T-cell (primary cell): ENCODE measurements at regions not wholly inside any gene's neighbourhood (a gene's known extent, or its start where the extent isn't known, plus 50 kb on each side); places are given as distances from the start of the nearest gene placed in this dataset.

Source experiments
- ATAC-seq, 4 experiments: fragments of 200-7000 bp in 3 of 4; fragments of 150-1000 bp in 1 of 4; cut with Tn5 transposase; replicated peaks in 1 of 4; 1 replicate in 3 of 4; 2 replicates in 1 of 4; pipeline ENCODE4 v1.10.0; 2021; ENCODE audit warnings: moderate library complexity in 3 of 4, mild to moderate bottlenecking in 2 of 4, moderate number of reproducible peaks in 1 of 4
- CTCF ChIA-PET, 2 donors: fragments of 300-600 bp; sonication (Branson Sonifier 250); formaldehyde crosslinking; loops; one replicate each; lab custom pipeline; 2022; ENCODE audit warnings: antibody characterized with exemption in 2 of 2; lab: Charles Lee
- POLR2A ChIA-PET, 2 donors: fragments of 300-600 bp; sonication (Branson Sonifier 250); formaldehyde crosslinking; loops; one replicate each; lab custom pipeline; 2022; ENCODE audit warnings: antibody characterized with exemption in 2 of 2; lab: Charles Lee
- DNase-seq, 35 experiments: peaks; one replicate each; pipeline versions ENCODE4 v3.0.0 to v3.0.0-alpha.2; 2013 to 2023
- H3K27ac ChIP-seq: one replicate; pipeline ENCODE4 v1.5.1; 2013; ENCODE audit warnings: low read length
- H3K27me3 ChIP-seq, 2 experiments: replicated peaks in 1 of 2; 1 replicate in 1 of 2; 2 replicates in 1 of 2; pipeline versions ENCODE4 v1.6.1 to v1.7.0; 2013; ENCODE audit warnings: low read length in 1 of 2, mixed read lengths in 1 of 2; ENCODE audit not compliant: control insufficient read depth in 2 of 2, insufficient read depth in 2 of 2; ENCODE audit errors: extremely low read depth in 1 of 2
- H3K36me3 ChIP-seq, 2 donors: 1 replicate in 1 of 2; 2 replicates in 1 of 2; pipeline versions ENCODE4 v1.6.1 to v1.7.0; 2013; ENCODE audit warnings: low read length in 1 of 2; ENCODE audit not compliant: control insufficient read depth in 2 of 2, insufficient read depth in 1 of 2; ENCODE audit errors: extremely low read depth in 1 of 2
- H3K4me1 ChIP-seq, 2 experiments: 1 replicate in 1 of 2; 2 replicates in 1 of 2; pipeline versions ENCODE4 v1.6.1 to v1.7.0; 2013; ENCODE audit warnings: low read length in 2 of 2, mixed read lengths in 1 of 2; ENCODE audit not compliant: insufficient read depth in 2 of 2, control insufficient read depth in 1 of 2; ENCODE audit errors: extremely low read depth in 1 of 2
- H3K4me3 ChIP-seq, 2 donors: 1 replicate in 1 of 2; 2 replicates in 1 of 2; pipeline versions ENCODE4 v1.5.1 to v1.7.0; 2013; ENCODE audit warnings: mild to moderate bottlenecking in 2 of 2, low read length in 1 of 2, moderate library complexity in 1 of 2; ENCODE audit not compliant: control insufficient read depth in 1 of 2; ENCODE audit errors: extremely low read depth in 1 of 2
- H3K9me3 ChIP-seq: 2 replicates; pipeline ENCODE4 v1.7.0; 2013
- H3K27ac Mint-ChIP-seq, 2 donors: one replicate each; pipeline ENCODE4 v1.8.0; 2020 to 2021; ENCODE audit warnings: mild to moderate bottlenecking in 2 of 2, mixed read lengths in 2 of 2
- H3K27me3 Mint-ChIP-seq, 2 donors: one replicate each; pipeline ENCODE4 v1.8.0; 2021 to 2022; ENCODE audit warnings: mixed read lengths in 2 of 2
- H3K36me3 Mint-ChIP-seq: one replicate; pipeline ENCODE4 v1.8.0; 2021; ENCODE audit warnings: mixed read lengths
- H3K4me1 Mint-ChIP-seq, 3 donors: one replicate each; pipeline ENCODE4 v1.8.0; 2020 to 2022; ENCODE audit warnings: mixed read lengths in 3 of 3, mild to moderate bottlenecking in 1 of 3
- H3K4me3 Mint-ChIP-seq, 3 donors: one replicate each; pipeline ENCODE4 v1.8.0; 2020 to 2022; ENCODE audit warnings: mild to moderate bottlenecking in 3 of 3, mixed read lengths in 3 of 3, moderate library complexity in 3 of 3
- H3K9me3 Mint-ChIP-seq, 3 donors: one replicate each; pipeline ENCODE4 v1.8.0; 2020 to 2022; ENCODE audit warnings: mixed read lengths in 3 of 3
- WGBS: methylation state at CpG from one replicate; pipeline ENCODE4 v1.1.5; 2013; ENCODE audit warnings: missing lambda C conversion rate; ENCODE audit not compliant: insufficient coverage; 5-methylcytosine and 5-hydroxymethylcytosine counted together

DNA sequence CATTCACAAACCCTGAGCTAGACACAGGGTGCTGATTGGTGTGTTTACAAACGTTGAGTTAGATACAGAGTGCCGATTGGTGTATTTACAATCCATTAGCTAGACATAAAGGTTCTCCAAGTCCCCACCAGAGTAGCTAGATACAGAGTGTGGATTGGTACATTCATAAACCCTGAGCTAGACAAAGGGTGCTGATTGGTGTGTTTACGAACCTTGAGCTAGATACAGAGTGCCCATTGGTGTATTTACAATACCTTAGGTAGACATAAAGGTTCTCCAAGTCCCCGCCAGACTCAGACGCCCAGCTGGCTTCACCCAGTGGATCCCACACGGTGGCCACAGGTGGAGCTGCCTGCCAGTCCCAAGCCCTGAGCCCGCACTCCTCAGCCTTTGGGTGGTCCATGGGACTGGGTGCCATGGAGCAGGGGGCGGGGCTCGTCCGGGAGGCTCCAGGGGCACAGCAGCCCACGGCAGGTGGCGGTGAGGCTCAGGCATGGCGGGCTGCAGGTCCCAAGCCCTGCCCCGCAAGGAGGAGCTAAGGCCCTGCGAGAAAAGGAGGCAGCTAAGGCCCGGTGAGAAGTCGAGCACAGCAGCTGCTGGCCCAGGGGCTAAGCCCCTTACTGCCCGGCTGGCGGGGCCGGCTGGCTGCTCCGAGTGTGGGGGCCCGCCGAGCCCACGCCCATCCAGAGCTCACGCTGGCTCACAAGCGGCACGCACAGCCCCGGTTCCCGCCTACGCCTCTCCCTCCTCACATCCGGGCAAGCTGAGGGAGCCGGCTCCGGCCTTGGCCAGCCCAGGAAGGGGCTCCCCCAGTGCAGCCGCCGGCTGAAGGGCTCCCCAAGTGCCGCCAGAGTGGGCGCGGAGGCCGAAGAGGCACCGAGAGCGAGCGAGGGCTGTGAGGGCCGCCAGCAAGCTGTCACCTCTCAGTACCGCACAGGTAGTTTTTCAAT, 1039.2 kb upstream of the CDH9 start:
- DNase-seq, result no peak
- Histone ChIP-seq H3K27me3 (no peaks in the 10 kb centered on the region), H3K27ac (no peak overlapping the region), H3K4me3 (no peak overlapping the region), H3K4me1 (no peaks in the 10 kb centered on the region), H3K9me3 (no peaks in the 10 kb centered on the region), H3K36me3 (no peaks in the 10 kb centered on the region)
- no peaks in the 10 kb centered on the region for H3K27me3 Mint-ChIP-seq
- ChIA-PET CTCF (no interaction called here), POLR2A (no interaction called here)
- 89% methylated on average over 33 of the region's 44 CpGs for WGBS
- no peak for ATAC-seq
- no peaks in the 10 kb centered on the region for H3K4me1 Mint-ChIP-seq
- H3K9me3 Mint-ChIP-seq, result peaks cover 6 to 16% (median 13%) of the 10 kb centered on the region in 3 donors
- H3K4me3 Mint-ChIP-seq, result no peak overlapping the region
- no peaks in the 10 kb centered on the region for H3K36me3 Mint-ChIP-seq
- H3K27ac Mint-ChIP-seq, result no peak overlapping the region

DNA sequence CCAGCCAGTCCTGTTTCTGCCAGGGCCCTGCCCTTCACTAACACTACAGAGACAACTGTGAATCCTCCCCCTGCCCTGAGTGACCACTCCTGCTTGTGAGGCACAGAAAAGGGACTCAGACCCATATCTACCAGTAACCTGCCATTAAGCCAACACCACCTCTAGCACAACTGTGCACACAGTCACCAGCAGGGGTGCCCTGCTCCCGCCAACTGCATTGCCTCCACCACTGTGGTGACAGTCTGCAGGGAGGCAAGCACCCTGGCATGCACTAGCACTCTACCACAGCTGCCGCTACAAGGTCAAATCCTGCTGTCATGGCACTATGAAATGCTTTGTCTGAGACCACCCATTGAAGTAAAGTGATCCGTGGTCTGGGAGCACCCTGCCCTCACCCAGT, 1028.5 kb upstream of the CDH9 start:
- no peaks in the 10 kb centered on the region for H3K36me3 ChIP-seq
- Mint-ChIP-seq H3K4me3 (no peak overlapping the region), H3K27ac (no peak overlapping the region), H3K9me3 (peaks cover 5 to 15% (median 11%) of the 10 kb centered on the region in 3 donors), H3K36me3 (no peaks in the 10 kb centered on the region), H3K27me3 (no peaks in the 10 kb centered on the region), H3K4me1 (no peaks in the 10 kb centered on the region)
- no peak for ATAC-seq
- H3K27me3 ChIP-seq, result no peaks in the 10 kb centered on the region
- no peak overlapping the region for H3K4me3 ChIP-seq
- CTCF ChIA-PET, result no interaction called here
- no peak overlapping the region for H3K27ac ChIP-seq
- POLR2A ChIA-PET, result interaction anchor here in 1 of 2 donors (0.6 kb wide), 1 partner anchor 1980 kb away, joined by 3 read pairs; no protein-coding TSS in a partner anchor
- H3K4me1 ChIP-seq, result no peaks in the 10 kb centered on the region
- no peak for DNase-seq
- 79% methylated on average over 3 of the region's 3 CpGs for whole genome bisulfite sequencing
- no peaks in the 10 kb centered on the region for H3K9me3 ChIP-seq

DNA sequence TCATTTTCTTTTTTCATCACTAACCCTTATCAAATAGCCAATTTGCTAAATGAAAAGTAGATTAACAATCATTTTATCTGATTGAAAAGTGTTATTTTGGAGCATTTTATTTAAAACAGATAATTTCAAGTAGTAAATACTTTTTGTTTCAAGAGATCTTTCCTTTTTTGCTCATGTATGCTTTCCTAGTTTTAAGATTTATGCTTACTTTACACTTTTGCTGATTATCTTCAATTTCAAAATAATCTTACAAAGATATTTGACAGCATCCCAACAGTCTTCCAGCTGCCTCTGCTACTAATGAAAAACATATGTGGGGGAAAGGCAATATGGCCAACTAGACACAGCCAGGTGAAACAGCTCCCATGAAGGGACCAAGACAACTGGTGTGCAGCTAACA, 1027.3 kb upstream of the CDH9 start:
- Mint-ChIP-seq H3K27ac (no peak overlapping the region), H3K27me3 (no peaks in the 10 kb centered on the region)

GRCh38 chr5:28046596-28046995, 1008.2 kb upstream of the CDH9 start:
- Mint-ChIP-seq H3K27ac (no peak overlapping the region), H3K36me3 (no peaks in the 10 kb centered on the region), H3K9me3 (peaks cover 0 to 18% (median 10%) of the 10 kb centered on the region in 3 donors)

More for the DNA sequence above, 1027.3 kb upstream of the CDH9 start:
- no peak overlapping the region for H3K27ac ChIP-seq
- H3K4me3 ChIP-seq, result no peak overlapping the region
- POLR2A ChIA-PET, result no interaction called here
- no peak for DNase-seq
- H3K27me3 ChIP-seq, result no peaks in the 10 kb centered on the region
- Mint-ChIP-seq H3K4me3 (no peak overlapping the region), H3K9me3 (peaks cover 5 to 15% (median 11%) of the 10 kb centered on the region in 3 donors), H3K36me3 (no peaks in the 10 kb centered on the region), H3K4me1 (no peaks in the 10 kb centered on the region)
- no peaks in the 10 kb centered on the region for H3K36me3 ChIP-seq
- ATAC-seq, result no peak
- no peaks in the 10 kb centered on the region for H3K4me1 ChIP-seq
- no peaks in the 10 kb centered on the region for H3K9me3 ChIP-seq
- CTCF ChIA-PET, result no interaction called here

DNA sequence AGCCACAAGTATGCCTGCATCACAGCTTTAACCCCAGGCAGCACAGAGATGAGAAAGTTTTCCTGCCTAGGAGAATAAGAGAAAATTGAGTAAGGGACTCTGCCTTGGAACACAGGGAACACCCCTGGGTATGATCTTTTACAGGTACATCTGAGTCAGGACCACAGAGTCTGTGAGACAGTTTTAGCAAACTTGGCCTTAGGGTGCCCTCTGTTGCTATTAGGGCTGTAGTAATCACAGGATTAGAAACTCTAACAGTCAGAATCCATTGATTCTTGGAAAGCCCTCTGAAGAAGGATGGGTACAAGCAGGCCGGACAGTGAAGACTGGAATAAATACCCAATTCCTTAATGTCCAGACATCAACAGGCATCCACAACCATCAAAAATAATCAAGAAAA, 989.5 kb upstream of the CDH9 start:
- DNase-seq, result no peak
- no peaks in the 10 kb centered on the region for H3K27me3 ChIP-seq
- Mint-ChIP-seq H3K36me3 (no peaks in the 10 kb centered on the region), H3K4me3 (no peak overlapping the region), H3K4me1 (no peaks in the 10 kb centered on the region), H3K9me3 (peaks cover 23 to 50% (median 24%) of the 10 kb centered on the region in 3 donors), H3K27me3 (no peaks in the 10 kb centered on the region), H3K27ac (no peak overlapping the region)
- no peak for ATAC-seq
- CTCF ChIA-PET, result no interaction called here
- no peaks in the 10 kb centered on the region for H3K36me3 ChIP-seq
- no peaks in the 10 kb centered on the region for H3K9me3 ChIP-seq
- no peaks in the 10 kb centered on the region for H3K4me1 ChIP-seq
- WGBS, result no CpG with 5 or more reads among the region's 1 CpG
- H3K27ac ChIP-seq, result no peak overlapping the region
- H3K4me3 ChIP-seq, result no peak overlapping the region
- POLR2A ChIA-PET, result no interaction called here

More at GRCh38 chr5:28046596-28046995, 1008.2 kb upstream of the CDH9 start:
- H3K4me1 Mint-ChIP-seq, result no peaks in the 10 kb centered on the region
- CTCF ChIA-PET, result no interaction called here
- Histone ChIP-seq H3K36me3 (no peaks in the 10 kb centered on the region), H3K27me3 (no peaks in the 10 kb centered on the region), H3K9me3 (no peaks in the 10 kb centered on the region), H3K4me3 (no peak overlapping the region), H3K27ac (no peak overlapping the region), H3K4me1 (no peaks in the 10 kb centered on the region)
- no CpG with 5 or more reads among the region's 1 CpG for WGBS
- POLR2A ChIA-PET, result no interaction called here
- H3K27me3 Mint-ChIP-seq, result no peaks in the 10 kb centered on the region
- no peak for ATAC-seq
- H3K4me3 Mint-ChIP-seq, result no peak overlapping the region
- no peak for DNase-seq

DNA sequence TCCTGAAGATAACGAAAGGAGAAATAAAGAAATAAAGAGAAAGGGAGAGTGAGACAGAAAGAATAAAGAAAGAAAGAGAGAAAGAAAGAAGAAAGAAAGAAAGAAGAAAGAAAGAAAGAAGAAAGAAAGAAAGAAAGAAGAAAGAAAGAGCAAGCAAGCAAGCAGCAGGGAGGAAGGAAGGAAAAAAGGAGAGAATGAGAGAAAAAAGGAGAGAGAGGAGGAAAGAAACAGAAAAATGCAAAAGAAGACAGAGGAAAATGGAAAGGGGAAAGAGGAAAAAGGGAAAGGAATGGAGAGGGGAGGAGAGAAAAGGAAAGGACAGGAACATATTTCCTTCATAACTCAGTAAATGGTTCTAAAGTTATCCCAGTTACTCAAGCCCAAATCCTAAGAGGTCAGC, 978.8 kb upstream of the CDH9 start:
- H3K9me3 Mint-ChIP-seq, result peaks cover 18 to 56% (median 23%) of the 10 kb centered on the region in 3 donors
- H3K27ac Mint-ChIP-seq, result no peak overlapping the region
- H3K36me3 ChIP-seq, result no peaks in the 10 kb centered on the region
- no peaks in the 10 kb centered on the region for H3K36me3 Mint-ChIP-seq
- DNase-seq (no peak), ATAC-seq (no peak)
- H3K4me1 Mint-ChIP-seq, result no peaks in the 10 kb centered on the region
- H3K4me1 ChIP-seq, result no peaks in the 10 kb centered on the region
- no peak overlapping the region for H3K27ac ChIP-seq
- H3K9me3 ChIP-seq, result no peaks in the 10 kb centered on the region
- no peak overlapping the region for H3K4me3 Mint-ChIP-seq
- no peaks in the 10 kb centered on the region for H3K27me3 ChIP-seq
- no CpG with 5 or more reads among the region's 1 CpG for WGBS
- ChIA-PET POLR2A (no interaction called here), CTCF (no interaction called here)
- no peak overlapping the region for H3K4me3 ChIP-seq
- no peaks in the 10 kb centered on the region for H3K27me3 Mint-ChIP-seq
